ENCODE measurements at regions not wholly inside any gene's neighbourhood (a gene's known extent, or its start where the extent isn't known, plus 50 kb on each side); places are given as distances from the start of the nearest gene placed in this dataset.

DNA sequence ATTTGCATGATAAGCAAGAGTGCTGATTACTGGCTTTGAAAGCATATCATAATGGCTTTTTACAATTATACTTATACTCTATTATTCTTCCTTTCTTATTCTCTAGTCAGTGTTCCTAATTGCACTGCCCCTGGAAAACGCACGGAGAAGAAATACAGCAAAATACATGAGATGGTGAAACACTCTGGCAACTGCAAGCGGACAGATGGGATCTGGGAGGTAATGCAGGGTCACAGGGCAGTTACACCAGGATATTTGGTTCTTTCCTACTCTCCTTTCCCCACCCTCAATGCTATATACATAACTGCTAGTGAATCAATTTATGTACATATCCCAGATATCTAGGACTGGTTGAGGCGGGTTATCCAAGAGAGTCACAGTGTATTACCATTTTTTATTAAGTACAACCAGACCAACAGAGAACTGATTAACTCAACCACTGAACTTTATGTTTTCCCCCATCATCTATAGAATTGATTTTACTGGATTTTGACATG is 423.7 kb downstream of the ZSWIM6 start:
- TF ChIP-seq FOXM1 (IDR thresholded peaks at IDR 0.05; ENCODE audit: borderline replicate concordance) (no peak), TARDBP (IDR thresholded peaks at IDR 0.05) (no peak), NFRKB (IDR thresholded peaks at IDR 0.05) (no peak), LEF1 (IDR thresholded peaks at IDR 0.05; ENCODE audit: borderline replicate concordance) (no peak)
